ENCODE measurements at regions not wholly inside any gene's neighbourhood (a gene's known extent, or its start where the extent isn't known, plus 50 kb on each side); places are given as distances from the start of the nearest gene placed in this dataset.

DNA sequence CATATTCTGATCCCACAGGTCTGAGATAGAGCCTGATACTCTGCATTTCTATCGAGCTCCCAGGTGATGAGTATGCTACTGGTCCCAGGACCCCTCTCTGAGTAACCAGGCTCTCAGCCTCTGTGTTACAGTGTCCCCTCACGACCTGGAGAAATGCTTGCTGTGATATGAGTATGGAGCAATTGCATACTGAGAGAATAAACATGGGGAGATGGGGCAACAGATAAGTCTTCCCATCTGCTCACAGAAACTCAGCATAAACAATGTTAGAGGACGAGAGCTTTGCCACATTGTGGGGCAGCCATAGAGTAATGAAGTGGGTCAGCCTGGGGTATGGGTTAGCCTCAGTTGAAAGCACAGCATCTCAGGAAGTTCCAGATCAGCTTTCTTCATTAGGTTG, 82.6 kb upstream of the HS3ST1 start (continued):
- TF ChIP-seq, protein P1, sequence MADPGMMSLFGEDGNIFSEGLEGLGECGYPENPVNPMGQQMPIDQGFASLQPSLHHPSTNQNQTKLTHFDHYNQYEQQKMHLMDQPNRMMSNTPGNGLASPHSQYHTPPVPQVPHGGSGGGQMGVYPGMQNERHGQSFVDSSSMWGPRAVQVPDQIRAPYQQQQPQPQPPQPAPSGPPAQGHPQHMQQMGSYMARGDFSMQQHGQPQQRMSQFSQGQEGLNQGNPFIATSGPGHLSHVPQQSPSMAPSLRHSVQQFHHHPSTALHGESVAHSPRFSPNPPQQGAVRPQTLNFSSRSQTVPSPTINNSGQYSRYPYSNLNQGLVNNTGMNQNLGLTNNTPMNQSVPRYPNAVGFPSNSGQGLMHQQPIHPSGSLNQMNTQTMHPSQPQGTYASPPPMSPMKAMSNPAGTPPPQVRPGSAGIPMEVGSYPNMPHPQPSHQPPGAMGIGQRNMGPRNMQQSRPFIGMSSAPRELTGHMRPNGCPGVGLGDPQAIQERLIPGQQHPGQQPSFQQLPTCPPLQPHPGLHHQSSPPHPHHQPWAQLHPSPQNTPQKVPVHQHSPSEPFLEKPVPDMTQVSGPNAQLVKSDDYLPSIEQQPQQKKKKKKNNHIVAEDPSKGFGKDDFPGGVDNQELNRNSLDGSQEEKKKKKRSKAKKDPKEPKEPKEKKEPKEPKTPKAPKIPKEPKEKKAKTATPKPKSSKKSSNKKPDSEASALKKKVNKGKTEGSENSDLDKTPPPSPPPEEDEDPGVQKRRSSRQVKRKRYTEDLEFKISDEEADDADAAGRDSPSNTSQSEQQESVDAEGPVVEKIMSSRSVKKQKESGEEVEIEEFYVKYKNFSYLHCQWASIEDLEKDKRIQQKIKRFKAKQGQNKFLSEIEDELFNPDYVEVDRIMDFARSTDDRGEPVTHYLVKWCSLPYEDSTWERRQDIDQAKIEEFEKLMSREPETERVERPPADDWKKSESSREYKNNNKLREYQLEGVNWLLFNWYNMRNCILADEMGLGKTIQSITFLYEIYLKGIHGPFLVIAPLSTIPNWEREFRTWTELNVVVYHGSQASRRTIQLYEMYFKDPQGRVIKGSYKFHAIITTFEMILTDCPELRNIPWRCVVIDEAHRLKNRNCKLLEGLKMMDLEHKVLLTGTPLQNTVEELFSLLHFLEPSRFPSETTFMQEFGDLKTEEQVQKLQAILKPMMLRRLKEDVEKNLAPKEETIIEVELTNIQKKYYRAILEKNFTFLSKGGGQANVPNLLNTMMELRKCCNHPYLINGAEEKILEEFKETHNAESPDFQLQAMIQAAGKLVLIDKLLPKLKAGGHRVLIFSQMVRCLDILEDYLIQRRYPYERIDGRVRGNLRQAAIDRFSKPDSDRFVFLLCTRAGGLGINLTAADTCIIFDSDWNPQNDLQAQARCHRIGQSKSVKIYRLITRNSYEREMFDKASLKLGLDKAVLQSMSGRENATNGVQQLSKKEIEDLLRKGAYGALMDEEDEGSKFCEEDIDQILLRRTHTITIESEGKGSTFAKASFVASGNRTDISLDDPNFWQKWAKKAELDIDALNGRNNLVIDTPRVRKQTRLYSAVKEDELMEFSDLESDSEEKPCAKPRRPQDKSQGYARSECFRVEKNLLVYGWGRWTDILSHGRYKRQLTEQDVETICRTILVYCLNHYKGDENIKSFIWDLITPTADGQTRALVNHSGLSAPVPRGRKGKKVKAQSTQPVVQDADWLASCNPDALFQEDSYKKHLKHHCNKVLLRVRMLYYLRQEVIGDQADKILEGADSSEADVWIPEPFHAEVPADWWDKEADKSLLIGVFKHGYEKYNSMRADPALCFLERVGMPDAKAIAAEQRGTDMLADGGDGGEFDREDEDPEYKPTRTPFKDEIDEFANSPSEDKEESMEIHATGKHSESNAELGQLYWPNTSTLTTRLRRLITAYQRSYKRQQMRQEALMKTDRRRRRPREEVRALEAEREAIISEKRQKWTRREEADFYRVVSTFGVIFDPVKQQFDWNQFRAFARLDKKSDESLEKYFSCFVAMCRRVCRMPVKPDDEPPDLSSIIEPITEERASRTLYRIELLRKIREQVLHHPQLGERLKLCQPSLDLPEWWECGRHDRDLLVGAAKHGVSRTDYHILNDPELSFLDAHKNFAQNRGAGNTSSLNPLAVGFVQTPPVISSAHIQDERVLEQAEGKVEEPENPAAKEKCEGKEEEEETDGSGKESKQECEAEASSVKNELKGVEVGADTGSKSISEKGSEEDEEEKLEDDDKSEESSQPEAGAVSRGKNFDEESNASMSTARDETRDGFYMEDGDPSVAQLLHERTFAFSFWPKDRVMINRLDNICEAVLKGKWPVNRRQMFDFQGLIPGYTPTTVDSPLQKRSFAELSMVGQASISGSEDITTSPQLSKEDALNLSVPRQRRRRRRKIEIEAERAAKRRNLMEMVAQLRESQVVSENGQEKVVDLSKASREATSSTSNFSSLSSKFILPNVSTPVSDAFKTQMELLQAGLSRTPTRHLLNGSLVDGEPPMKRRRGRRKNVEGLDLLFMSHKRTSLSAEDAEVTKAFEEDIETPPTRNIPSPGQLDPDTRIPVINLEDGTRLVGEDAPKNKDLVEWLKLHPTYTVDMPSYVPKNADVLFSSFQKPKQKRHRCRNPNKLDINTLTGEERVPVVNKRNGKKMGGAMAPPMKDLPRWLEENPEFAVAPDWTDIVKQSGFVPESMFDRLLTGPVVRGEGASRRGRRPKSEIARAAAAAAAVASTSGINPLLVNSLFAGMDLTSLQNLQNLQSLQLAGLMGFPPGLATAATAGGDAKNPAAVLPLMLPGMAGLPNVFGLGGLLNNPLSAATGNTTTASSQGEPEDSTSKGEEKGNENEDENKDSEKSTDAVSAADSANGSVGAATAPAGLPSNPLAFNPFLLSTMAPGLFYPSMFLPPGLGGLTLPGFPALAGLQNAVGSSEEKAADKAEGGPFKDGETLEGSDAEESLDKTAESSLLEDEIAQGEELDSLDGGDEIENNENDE (IDR thresholded peaks at IDR 0.05; ENCODE audit: insufficient replicate concordance, low read length) = no peak
- no peak for TF ChIP-seq EP300 (IDR thresholded peaks at IDR 0.05; ENCODE audit: borderline replicate concordance in 1 of 2, low read depth in 2 of 2, low read length in 2 of 2)
- no peak for TF ChIP-seq ZNF274 (IDR thresholded peaks at IDR 0.05; ENCODE audit: borderline replicate concordance, extremely low read depth, low read length)
